ENCODE measurements at regions not wholly inside any gene's neighbourhood (a gene's known extent, or its start where the extent isn't known, plus 50 kb on each side); places are given as distances from the start of the nearest gene placed in this dataset.

- no TSS peak for BruUV-seq (replicated peaks)
- in situ Hi-C loops (cut with HindIII; ENCODE audit: low pct_unique_long_range_greater_than_20kb, low sequenced_read_pairs) = no loop called here
- Histone ChIP-seq H3K9me3 (ENCODE audit: control insufficient read depth, insufficient read depth, low read depth, low read length) (no peaks in the 10 kb centered on the region), H3K27me3 (ENCODE audit: control insufficient read depth, insufficient read depth, low read length) (no peaks in the 10 kb centered on the region; the same call in 1 of the 2 replicates), H3K4me3 (ENCODE audit: low read depth in 2 of 2, low read length in 2 of 2) (no peak overlapping the region), H3K36me3 (ENCODE audit: control insufficient read depth, insufficient read depth, low read length) (no peaks in the 10 kb centered on the region), H3K4me1 (ENCODE audit: control insufficient read depth, insufficient read depth, low read length) (no peaks in the 10 kb centered on the region), H3K27ac (ENCODE audit: low read length) (no peak overlapping the region)
- TF ChIP-seq CTCF (IDR thresholded peaks at IDR 0.05) (no peak), SIN3A (IDR thresholded peaks at IDR 0.05; ENCODE audit: borderline replicate concordance, insufficient read depth, low read depth, low read length) (no peak)
- CTCF ChIA-PET = no interaction called here
- ATAC-seq = no peak
- POLR2A ChIA-PET = no interaction called here
- no peak for DNase-seq (ENCODE audit: low read depth, low spot score)
- intact Hi-C loops (cut with micrococcal nuclease; ENCODE audit: unreplicated experiment) = no loop called here
These were observed 1297.0 kb downstream of the BRD1 start for GRCh38 chr22:48530666-48531065.

DNA sequence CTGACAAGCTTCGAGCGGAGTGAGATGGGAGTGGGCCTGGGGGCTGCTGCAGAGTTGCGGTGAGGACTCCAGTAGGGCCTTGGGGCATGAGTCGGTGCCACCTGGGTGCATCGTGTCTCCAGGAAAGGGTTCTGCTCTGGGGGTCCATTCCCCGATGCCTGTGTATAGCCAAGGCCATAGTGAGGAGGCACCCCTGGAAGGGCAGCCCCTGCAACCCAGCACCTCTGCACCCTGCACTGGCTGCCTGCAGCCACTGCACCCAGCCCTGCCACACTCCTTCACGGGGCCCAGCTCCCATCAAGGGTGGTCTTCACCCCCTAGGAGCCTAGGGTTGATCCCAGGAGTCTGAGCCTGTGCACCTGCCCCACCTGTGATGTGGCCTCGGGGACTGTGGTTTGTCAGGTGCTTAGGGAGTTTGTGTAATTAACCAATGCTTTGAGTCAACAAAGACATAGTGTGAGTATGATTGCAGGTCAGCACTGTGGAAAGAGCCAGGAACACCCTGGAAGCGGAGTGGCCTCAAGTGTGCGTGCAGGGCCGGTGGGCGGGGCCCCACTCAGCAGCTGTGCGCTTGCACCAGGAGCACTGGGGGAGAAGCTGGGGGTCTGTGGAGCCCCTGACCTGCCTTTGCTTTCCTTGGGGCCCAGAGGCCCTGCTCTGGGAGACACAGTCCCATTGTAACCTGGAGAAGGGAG, 1299.3 kb downstream of the BRD1 start:
- H3K4me3 ChIP-seq (ENCODE audit: low read depth in 2 of 2, low read length in 2 of 2) = no peak overlapping the region
- H3K27ac ChIP-seq (ENCODE audit: low read length) = no peak overlapping the region
- DNase-seq (ENCODE audit: low read depth, low spot score) = no peak
- no peaks in the 10 kb centered on the region for H3K4me1 ChIP-seq (ENCODE audit: control insufficient read depth, insufficient read depth, low read length)
- CTCF ChIA-PET = no interaction called here
- no TSS peak for BruUV-seq (replicated peaks)
- no peak for ATAC-seq
- H3K27me3 ChIP-seq (ENCODE audit: control insufficient read depth, insufficient read depth, low read length) = no peaks in the 10 kb centered on the region; the same call in 1 of the 2 replicates
- POLR2A ChIA-PET = no interaction called here
- no peaks in the 10 kb centered on the region for H3K36me3 ChIP-seq (ENCODE audit: control insufficient read depth, insufficient read depth, low read length)
- TF ChIP-seq, protein P1, sequence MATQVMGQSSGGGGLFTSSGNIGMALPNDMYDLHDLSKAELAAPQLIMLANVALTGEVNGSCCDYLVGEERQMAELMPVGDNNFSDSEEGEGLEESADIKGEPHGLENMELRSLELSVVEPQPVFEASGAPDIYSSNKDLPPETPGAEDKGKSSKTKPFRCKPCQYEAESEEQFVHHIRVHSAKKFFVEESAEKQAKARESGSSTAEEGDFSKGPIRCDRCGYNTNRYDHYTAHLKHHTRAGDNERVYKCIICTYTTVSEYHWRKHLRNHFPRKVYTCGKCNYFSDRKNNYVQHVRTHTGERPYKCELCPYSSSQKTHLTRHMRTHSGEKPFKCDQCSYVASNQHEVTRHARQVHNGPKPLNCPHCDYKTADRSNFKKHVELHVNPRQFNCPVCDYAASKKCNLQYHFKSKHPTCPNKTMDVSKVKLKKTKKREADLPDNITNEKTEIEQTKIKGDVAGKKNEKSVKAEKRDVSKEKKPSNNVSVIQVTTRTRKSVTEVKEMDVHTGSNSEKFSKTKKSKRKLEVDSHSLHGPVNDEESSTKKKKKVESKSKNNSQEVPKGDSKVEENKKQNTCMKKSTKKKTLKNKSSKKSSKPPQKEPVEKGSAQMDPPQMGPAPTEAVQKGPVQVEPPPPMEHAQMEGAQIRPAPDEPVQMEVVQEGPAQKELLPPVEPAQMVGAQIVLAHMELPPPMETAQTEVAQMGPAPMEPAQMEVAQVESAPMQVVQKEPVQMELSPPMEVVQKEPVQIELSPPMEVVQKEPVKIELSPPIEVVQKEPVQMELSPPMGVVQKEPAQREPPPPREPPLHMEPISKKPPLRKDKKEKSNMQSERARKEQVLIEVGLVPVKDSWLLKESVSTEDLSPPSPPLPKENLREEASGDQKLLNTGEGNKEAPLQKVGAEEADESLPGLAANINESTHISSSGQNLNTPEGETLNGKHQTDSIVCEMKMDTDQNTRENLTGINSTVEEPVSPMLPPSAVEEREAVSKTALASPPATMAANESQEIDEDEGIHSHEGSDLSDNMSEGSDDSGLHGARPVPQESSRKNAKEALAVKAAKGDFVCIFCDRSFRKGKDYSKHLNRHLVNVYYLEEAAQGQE (IDR thresholded peaks at IDR 0.05; ENCODE audit: insufficient read depth in 1 of 2, low read depth in 2 of 2, low read length in 1 of 2) = no peak
- TF ChIP-seq SIN3A (IDR thresholded peaks at IDR 0.05; ENCODE audit: borderline replicate concordance, insufficient read depth, low read depth, low read length) (no peak), TCF7L2 (IDR thresholded peaks at IDR 0.05; ENCODE audit: low read depth, low read length) (no peak), POLR2AphosphoS5 (IDR thresholded peaks at IDR 0.05; ENCODE audit: low read depth, low read length) (no peak), CTCF (IDR thresholded peaks at IDR 0.05) (no peak)
- no peaks in the 10 kb centered on the region for H3K9me3 ChIP-seq (ENCODE audit: control insufficient read depth, insufficient read depth, low read depth, low read length)
- intact Hi-C loops (cut with micrococcal nuclease; ENCODE audit: unreplicated experiment) = no loop called here
- in situ Hi-C loops (cut with HindIII; ENCODE audit: low pct_unique_long_range_greater_than_20kb, low sequenced_read_pairs) = no loop called here

Data from Panc1 (cell line).